ENCODE measurements at regions not wholly inside any gene's neighbourhood (a gene's known extent, or its start where the extent isn't known, plus 50 kb on each side); places are given as distances from the start of the nearest gene placed in this dataset.

- DNase-seq (ENCODE audit: low spot score) = no peak
- no peaks in the 10 kb centered on the region for H3K9me3 ChIP-seq (ENCODE audit: low read length)
- no peaks in the 10 kb centered on the region for H3K36me3 ChIP-seq (replicated peaks in 1 of 2; ENCODE audit: control insufficient read depth in 1 of 2, insufficient read depth in 2 of 2, low read length in 2 of 2)
- no peaks in the 10 kb centered on the region for H3K4me1 ChIP-seq (ENCODE audit: insufficient read depth, low read length)
- H3K27me3 ChIP-seq (ENCODE audit: control insufficient read depth in 1 of 2, insufficient read depth in 2 of 2, low read length in 2 of 2) = peaks cover 8 to 34% of the 10 kb centered on the region in 2 experiments; a peak in 4 of 5 replicates
- no peak overlapping the region for H3K4me3 ChIP-seq (replicated peaks in 1 of 3; ENCODE audit: insufficient read depth in 1 of 3, low read depth in 2 of 3, low read length in 3 of 3)
- FAIRE-seq = no peak
- ChIA-PET POLR2A (no interaction called here), CTCF (ENCODE audit: low intra/inter-chr PET ratio, low total read pairs) (no interaction called here)
- H2AFZ ChIP-seq (ENCODE audit: low read length) = no peak overlapping the region
- no peaks in the 10 kb centered on the region for H4K20me1 ChIP-seq (ENCODE audit: insufficient read depth, low read length)
- intact Hi-C loops (cut with micrococcal nuclease; ENCODE audit: unreplicated experiment) (no loop called here), in situ Hi-C loops (cut with HindIII; ENCODE audit: extremely low pct_ligation_motif_present, low pct_unique_long_range_greater_than_20kb) (no loop called here)
- no peak overlapping the region for H3K27ac ChIP-seq (ENCODE audit: extremely low read length, insufficient read depth, low read length)
- no peak overlapping the region for H3K9ac ChIP-seq (ENCODE audit: insufficient read depth, low read depth, low read length)
- no peaks in the 10 kb centered on the region for H3K79me2 ChIP-seq (ENCODE audit: insufficient read depth, low read length)
- 0% methylated on average over 5 of the region's 8 CpGs for WGBS (ENCODE audit: low lambda C conversion rate)
- ATAC-seq = no peak
- no TSS peak for BruUV-seq (replicated peaks)
- no peak overlapping the region for H3K4me2 ChIP-seq (ENCODE audit: low read depth, low read length)
- TF ChIP-seq ZBTB1 (CRISPR knock-in tag; IDR thresholded peaks at IDR 0.05; ENCODE audit: borderline replicate concordance) = no peak
- no peak for TF ChIP-seq ZSCAN12 (CRISPR knock-in tag; IDR thresholded peaks at IDR 0.05)
- no peak for TF ChIP-seq HIC2 (CRISPR knock-in tag; IDR thresholded peaks at IDR 0.05; ENCODE audit: low read depth)
- TF ChIP-seq ATF4 (CRISPR knock-in tag; IDR thresholded peaks at IDR 0.05) = no peak
- no peak for TF ChIP-seq ATRX (CRISPR knock-in tag; IDR thresholded peaks at IDR 0.05; ENCODE audit: borderline replicate concordance)
- TF ChIP-seq GPBP1L1 (CRISPR knock-in tag; IDR thresholded peaks at IDR 0.05) = no peak
- TF ChIP-seq YY1 (IDR thresholded peaks at IDR 0.05; ENCODE audit: insufficient read depth, insufficient replicate concordance, low read depth, low read length) = no peak
- TF ChIP-seq ZFY (CRISPR knock-in tag; IDR thresholded peaks at IDR 0.05) = no peak
- no peak for TF ChIP-seq NFKB2 (CRISPR knock-in tag; IDR thresholded peaks at IDR 0.05; ENCODE audit: borderline replicate concordance)
- TF ChIP-seq PATZ1 (CRISPR knock-in tag; IDR thresholded peaks at IDR 0.05) = no peak
- TF ChIP-seq REST (IDR thresholded peaks at IDR 0.05; ENCODE audit: borderline replicate concordance in 1 of 2, low read depth in 1 of 2, low read length in 2 of 2) = no peak
These were observed 99.1 kb upstream of the SLC6A11 start for GRCh38 chr3:10716964-10717363.

Measured in HepG2 (cell line).